NCI-H1436 (cell line): ENCODE measurements at regions not wholly inside any gene's neighbourhood (a gene's known extent, or its start where the extent isn't known, plus 50 kb on each side); places are given as distances from the start of the nearest gene placed in this dataset.

ENCODE experiments used
- DNase-seq: peaks from one replicate; lab custom pipeline; 2025; lab: John Stamatoyannopoulos, UW

DNA sequence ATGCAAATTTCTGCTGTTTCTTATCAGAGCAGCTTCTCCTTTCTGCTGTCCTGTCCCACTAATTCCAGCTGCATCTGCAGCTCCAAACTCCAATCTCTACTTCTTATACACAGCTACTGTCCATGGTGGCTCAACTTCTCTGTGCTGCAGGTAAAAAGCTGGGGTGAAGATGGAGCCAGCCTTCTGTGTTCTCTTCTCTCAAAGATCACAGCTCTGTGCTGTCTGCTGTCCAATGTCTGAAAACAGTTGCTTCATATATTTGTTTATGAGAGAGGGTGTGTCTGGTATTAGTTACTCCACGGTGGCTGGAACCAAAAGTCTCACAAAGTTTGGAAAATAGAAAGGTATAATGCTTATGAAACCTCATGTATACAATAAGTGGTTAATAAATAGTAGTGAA, 445.8 kb upstream of the TBX3 start:
- DNase-seq, result no peak

DNA sequence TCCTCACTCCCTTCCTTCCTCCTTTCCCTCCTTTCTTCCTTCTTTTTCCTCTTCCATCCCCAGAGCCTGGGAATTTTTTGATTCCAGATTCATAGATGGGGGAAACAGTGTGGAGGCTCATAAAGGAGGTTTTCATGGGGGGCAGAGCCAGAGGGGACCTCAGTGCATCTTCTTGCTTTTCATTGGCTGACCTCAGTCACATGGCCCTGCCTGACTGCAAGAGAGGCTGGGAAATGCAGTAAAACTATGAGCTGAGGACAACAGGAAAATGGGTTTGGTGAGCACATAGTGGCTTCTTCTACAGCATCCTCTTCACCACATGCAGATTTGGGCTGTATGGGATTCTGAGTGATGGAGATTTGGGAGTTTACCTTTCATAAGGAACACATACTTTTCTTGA, 437.1 kb upstream of the TBX3 start:
- no peak for DNase-seq

DNA sequence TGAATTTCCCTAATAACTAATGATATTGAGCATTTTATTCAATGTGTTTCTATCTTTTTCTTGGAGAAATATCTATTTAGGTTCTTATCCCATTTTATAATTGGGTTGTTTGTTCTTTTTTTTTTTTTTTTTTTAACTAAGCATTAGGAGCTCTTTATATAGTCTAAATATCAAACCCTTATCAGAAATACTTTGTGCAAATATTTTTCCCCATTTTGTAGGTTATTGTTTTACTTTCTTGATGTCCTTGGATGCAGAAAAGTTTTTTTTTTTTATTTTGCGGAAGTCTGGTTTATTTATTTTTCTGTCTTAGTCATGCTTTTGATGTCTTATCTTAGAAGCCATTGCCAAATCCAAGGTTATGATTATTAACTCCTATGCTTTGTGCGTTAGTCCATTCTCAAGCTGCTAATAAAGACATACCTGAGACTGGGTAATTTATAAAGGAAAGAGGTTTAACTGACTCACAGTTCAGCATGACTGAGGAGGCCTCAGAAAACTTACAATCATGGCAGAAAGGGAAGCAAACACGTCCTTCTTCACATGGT, 434.3 kb upstream of the TBX3 start:
- no peak for DNase-seq

DNA sequence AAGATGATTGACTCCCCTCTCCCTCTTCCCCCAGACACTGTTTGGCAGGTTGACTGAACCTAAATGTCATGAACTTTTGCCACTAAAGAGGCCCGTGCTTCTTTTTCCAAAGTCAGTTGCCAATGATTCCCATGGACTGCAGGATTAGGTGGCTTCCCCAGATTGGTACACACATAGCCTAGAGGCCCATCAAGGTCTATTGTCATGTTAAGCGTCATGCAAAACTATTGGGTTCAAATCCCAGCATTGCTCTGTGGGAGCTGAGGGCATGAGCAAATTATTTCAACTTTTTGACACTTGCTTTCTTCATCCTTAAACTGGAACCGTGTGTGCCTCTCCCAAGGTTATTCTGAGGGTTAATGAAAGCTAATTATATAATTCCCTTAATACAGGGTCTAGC, 430.2 kb upstream of the TBX3 start:
- no peak for DNase-seq

GRCh38 chr12:115109863-115110262, 425.9 kb upstream of the TBX3 start:
- DNase-seq, result no peak

GRCh38 chr12:115108129-115109100, 424.4 kb upstream of the TBX3 start:
- no peak for DNase-seq

DNA sequence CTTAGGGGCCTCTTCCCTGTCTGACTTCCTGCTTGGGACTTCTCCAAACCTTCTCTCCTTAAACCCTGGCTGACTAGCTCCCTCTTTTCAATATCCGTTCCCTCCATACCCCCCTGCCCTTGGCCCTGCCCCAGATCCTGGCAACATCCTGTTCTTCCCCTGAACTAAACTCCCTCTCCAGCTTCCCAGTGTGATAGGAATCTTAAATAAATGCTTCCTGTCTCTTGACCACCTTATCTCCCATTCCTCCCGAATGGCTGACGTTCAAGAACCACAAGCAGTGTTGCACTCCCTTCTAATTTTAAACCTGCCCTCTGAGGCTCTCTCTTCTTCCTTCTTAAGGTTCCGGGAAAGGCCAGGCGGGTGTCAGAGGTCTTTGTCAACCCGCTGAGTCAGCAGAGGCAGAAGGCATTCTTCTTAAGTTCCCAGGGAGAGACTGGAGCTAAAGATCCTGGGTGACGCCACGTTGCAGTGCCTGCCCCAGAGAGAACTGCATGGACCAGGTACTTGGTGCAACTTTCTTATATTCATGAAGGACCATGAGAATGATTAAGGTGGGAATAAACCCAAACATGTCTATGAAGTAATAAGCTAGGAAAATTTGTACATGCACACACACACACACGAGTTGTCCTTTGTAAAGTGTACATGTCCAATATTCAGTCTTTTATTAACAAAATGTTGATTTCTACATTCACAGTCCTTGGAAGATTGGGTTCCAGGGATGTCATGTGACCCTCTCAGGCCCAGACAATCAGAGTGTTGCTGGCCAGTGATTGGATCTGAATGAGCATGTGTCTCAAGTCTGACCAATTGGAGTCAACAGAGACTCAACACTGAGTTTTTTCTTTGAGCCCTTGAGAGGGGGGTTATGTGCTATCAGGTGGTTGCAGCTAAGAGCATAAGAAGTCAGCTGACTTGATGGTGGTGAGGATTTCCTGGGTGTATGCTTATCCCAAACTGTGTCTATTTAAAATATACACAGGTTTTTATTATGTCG, 420.2 kb upstream of the TBX3 start:
- DNase-seq, result no peak

- no peak for DNase-seq
Observed at GRCh38 chr12:115102450-115102849, 418.5 kb upstream of the TBX3 start.

- no peak for DNase-seq
Observed at GRCh38 chr12:115101520-115101919, 417.5 kb upstream of the TBX3 start.

DNA sequence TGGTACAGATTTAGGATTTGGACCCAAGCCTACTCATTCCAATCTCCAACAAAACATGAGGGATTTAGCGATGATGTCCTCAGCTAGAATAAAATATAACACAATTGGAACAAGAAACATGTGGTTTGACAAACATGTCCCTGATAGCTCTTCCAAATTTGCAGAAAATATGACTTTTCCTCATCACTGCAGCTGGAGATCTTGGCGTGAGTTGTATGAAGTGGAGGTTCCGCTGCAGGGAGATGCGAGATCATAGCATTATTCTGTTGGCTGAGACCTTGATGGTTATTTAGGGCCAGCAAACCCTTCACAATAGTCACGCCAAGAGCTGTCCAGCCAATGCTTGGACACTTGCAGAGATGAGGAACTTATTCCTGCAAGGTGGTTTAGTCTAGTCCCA, 413.4 kb upstream of the TBX3 start:
- no peak for DNase-seq

- DNase-seq, result no peak
Observed at GRCh38 chr12:115096588-115097397, 412.8 kb upstream of the TBX3 start.

- DNase-seq, result no peak
Observed at GRCh38 chr12:115095073-115095748, 411.2 kb upstream of the TBX3 start.

DNA sequence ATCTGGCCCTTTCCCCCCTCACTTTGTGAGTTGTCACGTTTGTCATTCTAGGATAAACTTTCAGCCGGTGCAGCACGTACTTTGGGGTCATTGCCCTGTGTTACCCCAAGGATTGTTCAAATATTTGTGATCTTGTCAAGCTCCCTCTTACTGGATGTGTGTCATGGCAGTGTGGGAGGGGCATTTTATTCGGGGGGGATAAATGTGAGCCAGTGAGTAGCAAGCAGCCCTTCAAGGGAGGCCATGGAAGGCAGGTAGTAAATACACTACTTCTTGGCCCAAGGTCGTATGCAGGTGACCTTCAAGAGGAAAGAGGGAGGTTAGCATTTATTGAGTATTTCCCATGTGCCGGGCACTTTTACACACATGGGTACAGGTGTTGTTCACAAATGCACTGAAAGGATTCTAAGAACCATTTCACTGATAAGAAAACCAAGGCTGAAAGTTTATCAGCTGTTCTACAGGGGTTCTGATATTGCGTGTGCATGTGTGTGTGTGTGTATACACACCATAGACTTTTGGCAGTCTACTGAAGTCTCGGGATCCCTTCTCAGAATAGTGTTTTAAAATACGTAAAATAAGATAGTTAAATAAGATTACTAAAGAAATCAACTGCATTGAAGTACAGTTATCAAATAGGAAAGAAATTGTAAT, 410.3 kb upstream of the TBX3 start:
- no peak for DNase-seq

DNA sequence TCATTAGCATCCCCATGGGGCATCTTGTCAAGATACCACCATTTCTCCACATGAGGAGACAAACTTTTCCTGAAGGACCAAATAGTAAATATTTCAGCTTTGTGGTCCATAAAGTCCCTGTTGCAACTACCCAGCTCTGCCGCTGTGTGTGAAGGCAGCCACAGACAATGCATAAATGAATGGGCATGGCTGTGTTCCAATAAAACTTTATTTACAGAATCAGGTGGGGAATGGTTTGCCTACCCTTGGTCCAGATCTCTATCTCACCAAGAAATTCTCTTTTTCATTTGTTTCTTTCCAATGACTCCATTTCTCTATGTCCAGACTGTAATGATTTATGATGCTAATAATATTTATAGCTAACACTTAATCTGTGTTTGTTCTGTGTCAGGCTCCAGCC, 409.3 kb upstream of the TBX3 start:
- no peak for DNase-seq

GRCh38 chr12:115090783-115091182, 406.8 kb upstream of the TBX3 start:
- no peak for DNase-seq

DNA sequence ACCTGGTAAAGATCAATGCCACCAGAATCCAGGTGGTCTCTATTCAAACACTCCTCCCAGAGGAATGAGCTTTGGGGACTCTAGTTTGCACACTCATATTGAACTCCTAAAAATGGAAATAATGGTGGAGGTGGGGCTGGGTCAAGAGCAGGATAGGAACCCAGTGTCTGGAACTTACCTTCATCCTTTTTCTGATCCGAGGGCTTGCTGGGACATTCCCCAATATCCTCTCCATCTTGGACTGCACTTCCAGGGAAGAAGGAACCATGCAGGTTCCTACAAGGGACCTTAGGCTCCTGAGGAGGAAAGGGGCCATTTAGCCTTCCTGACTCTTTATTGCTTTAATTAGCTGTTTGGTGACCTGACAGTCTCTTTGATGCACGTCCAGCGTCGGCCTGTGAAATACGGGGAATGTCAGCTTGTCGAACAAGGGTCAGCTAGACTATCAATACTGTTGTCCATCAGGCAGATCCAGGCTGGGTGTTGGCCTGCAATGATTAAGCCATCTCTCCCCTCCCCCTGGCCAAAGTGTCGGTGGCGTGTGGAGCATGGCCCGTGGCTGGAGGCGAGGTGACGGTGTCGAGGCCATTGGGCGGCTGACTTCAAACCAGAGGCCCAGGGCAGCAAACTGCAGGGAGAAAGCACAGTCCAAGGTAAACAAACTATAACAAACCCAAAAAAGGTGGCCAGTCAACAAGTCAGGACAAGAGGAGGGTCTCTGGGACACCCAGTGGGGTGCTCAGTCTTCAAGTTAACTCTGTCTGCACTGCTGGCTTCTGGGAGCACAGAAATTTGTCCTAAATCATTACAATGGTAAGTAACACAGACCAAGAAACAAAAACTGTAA, 405.2 kb upstream of the TBX3 start:
- DNase-seq, result no peak

- no peak for DNase-seq
Observed at GRCh38 chr12:115088328-115088994, 404.5 kb upstream of the TBX3 start.

GRCh38 chr12:115085594-115085993, 401.6 kb upstream of the TBX3 start:
- no peak for DNase-seq

DNA sequence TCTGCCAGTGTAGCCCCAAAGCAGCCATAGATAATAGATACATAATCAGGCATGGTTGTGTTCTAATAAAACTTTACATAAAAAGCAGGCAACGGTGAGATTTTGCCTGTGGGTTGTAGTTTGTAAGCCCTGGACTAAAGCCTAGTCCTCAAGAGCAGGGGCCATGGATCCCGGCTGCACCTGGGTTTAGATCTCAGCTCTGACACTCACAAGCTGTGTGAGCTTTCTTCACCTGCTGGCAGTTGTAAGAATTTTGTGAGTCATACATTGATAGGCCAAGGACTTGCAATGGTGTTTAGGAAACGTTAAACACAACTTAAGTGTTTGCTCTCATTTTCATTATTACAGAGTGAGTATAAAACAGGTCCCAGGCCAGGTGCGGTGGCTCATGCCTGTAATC, 395.8 kb upstream of the TBX3 start:
- DNase-seq, result peak; percentile 19
